GM19240 (cell line): ENCODE measurements at regions not wholly inside any gene's neighbourhood (a gene's known extent, or its start where the extent isn't known, plus 50 kb on each side); places are given as distances from the start of the nearest gene placed in this dataset.

Experiments used
- DNase-seq: peaks from one replicate; pipeline ENCODE4 v3.0.0; 2011; ENCODE audit warnings: low spot score; ENCODE audit not compliant: insufficient read length

- no peak for DNase-seq
Measured at GRCh38 chr7:41834805-41835694, 132.2 kb upstream of the INHBA start.

- no peak for DNase-seq
Measured at GRCh38 chr7:41832941-41833340, 130.1 kb upstream of the INHBA start.

GRCh38 chr7:41830271-41830670, 127.4 kb upstream of the INHBA start:
- DNase-seq: no peak

- DNase-seq: no peak
Measured at GRCh38 chr7:41828911-41829310, 126.0 kb upstream of the INHBA start.

- no peak for DNase-seq
Measured at GRCh38 chr7:41826641-41827040, 123.8 kb upstream of the INHBA start.

GRCh38 chr7:41825927-41826480, 123.1 kb upstream of the INHBA start:
- no peak for DNase-seq

GRCh38 chr7:41824284-41824683, 121.4 kb upstream of the INHBA start:
- no peak for DNase-seq

- DNase-seq: no peak
Measured at GRCh38 chr7:41822259-41822817, 119.4 kb upstream of the INHBA start.

GRCh38 chr7:41821521-41822213, 118.8 kb upstream of the INHBA start:
- DNase-seq: no peak

GRCh38 chr7:41820111-41820671, 117.3 kb upstream of the INHBA start:
- DNase-seq: no peak

- no peak for DNase-seq
Measured at GRCh38 chr7:41819645-41820044, 116.8 kb upstream of the INHBA start.

- DNase-seq: no peak
Measured at GRCh38 chr7:41818765-41819398, 116.0 kb upstream of the INHBA start.

GRCh38 chr7:41817386-41817785, 114.5 kb upstream of the INHBA start:
- no peak for DNase-seq

- DNase-seq: no peak
Measured at GRCh38 chr7:41816111-41816510, 113.2 kb upstream of the INHBA start.

- no peak for DNase-seq
Measured at GRCh38 chr7:41814888-41815287, 112.0 kb upstream of the INHBA start.

- no peak for DNase-seq
Measured at GRCh38 chr7:41813286-41813685, 110.4 kb upstream of the INHBA start.

GRCh38 chr7:41811941-41812340, 109.1 kb upstream of the INHBA start:
- no peak for DNase-seq

GRCh38 chr7:41809940-41810576, 107.2 kb upstream of the INHBA start:
- DNase-seq: peak; percentile 2

- no peak for DNase-seq
Measured at GRCh38 chr7:41809529-41809939, 106.6 kb upstream of the INHBA start.

GRCh38 chr7:41809116-41809515, 106.2 kb upstream of the INHBA start:
- DNase-seq: no peak

GRCh38 chr7:41808541-41808940, 105.7 kb upstream of the INHBA start:
- DNase-seq: no peak
